Tibial nerve (tissue), 3 donors: ENCODE measurements at regions not wholly inside any gene's neighbourhood (a gene's known extent, or its start where the extent isn't known, plus 50 kb on each side); places are given as distances from the start of the nearest gene placed in this dataset.

ENCODE experiments used
- POLR2A ChIP-seq, 2 donors: fragments of 450-650 bp; IDR thresholded peaks; one replicate each; pipeline ENCODE4 v1.6.1; 2017; ENCODE audit warnings: antibody characterized with exemption in 2 of 2, mild to moderate bottlenecking in 2 of 2, moderate library complexity in 2 of 2
- TF ChIP-seq, protein P1 (sequence below), 5 experiments: fragments of 200-600 bp in 3 of 5; fragments of 450-650 bp in 2 of 5; sonication (generic) in 3 of 5; IDR thresholded peaks; one replicate each; pipeline ENCODE4 v1.5.1; 2016 to 2019; ENCODE audit warnings: antibody characterized with exemption in 5 of 5, mild to moderate bottlenecking in 3 of 5, moderate library complexity in 2 of 5

DNA sequence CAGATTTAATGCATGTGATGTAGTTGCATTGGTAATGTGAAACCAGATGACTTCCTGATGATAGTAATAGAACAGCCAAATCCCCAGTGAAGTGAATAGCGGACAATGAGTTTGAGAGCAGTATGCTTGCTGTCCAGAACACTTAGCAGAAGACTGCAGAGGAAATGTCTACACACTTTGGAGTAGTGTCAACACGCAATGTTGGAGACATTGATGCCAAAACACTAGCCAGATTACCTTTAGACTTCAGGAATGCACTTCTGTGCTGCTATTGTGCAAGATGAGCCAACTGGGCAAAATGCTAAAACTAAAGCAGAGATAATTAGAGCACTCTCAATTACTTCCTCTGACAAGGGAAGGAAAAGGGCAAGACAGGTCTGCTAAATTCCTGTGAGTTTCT, 176.7 kb downstream of the PRDM9 start:
- TF ChIP-seq POLR2A (IDR thresholded peaks at IDR 0.05), result no peak
- TF ChIP-seq, protein P1, sequence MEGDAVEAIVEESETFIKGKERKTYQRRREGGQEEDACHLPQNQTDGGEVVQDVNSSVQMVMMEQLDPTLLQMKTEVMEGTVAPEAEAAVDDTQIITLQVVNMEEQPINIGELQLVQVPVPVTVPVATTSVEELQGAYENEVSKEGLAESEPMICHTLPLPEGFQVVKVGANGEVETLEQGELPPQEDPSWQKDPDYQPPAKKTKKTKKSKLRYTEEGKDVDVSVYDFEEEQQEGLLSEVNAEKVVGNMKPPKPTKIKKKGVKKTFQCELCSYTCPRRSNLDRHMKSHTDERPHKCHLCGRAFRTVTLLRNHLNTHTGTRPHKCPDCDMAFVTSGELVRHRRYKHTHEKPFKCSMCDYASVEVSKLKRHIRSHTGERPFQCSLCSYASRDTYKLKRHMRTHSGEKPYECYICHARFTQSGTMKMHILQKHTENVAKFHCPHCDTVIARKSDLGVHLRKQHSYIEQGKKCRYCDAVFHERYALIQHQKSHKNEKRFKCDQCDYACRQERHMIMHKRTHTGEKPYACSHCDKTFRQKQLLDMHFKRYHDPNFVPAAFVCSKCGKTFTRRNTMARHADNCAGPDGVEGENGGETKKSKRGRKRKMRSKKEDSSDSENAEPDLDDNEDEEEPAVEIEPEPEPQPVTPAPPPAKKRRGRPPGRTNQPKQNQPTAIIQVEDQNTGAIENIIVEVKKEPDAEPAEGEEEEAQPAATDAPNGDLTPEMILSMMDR (IDR thresholded peaks at IDR 0.05), result no peak
